ENCODE measurements at regions not wholly inside any gene's neighbourhood (a gene's known extent, or its start where the extent isn't known, plus 50 kb on each side); places are given as distances from the start of the nearest gene placed in this dataset.

DNA sequence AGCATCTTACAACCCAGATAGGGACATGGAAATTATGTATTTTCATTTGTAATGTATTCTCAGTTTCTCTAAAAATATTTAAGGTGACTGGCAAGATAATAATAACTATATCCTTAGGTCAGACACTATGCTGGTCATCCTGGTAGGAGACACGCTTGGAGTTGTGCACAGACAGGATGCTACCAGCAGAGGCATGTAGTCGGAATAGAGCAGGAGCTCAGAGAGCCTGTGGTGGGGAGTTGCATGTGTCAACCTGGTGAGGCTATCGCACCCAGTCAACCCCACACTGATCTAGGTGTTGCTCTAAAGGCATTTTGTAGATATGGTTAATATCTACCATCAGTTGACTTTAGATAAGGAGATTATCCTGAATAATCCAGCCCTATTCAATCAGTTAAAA lies 318.5 kb downstream of the MIAT start:
- DNase-seq = no peak

DNA sequence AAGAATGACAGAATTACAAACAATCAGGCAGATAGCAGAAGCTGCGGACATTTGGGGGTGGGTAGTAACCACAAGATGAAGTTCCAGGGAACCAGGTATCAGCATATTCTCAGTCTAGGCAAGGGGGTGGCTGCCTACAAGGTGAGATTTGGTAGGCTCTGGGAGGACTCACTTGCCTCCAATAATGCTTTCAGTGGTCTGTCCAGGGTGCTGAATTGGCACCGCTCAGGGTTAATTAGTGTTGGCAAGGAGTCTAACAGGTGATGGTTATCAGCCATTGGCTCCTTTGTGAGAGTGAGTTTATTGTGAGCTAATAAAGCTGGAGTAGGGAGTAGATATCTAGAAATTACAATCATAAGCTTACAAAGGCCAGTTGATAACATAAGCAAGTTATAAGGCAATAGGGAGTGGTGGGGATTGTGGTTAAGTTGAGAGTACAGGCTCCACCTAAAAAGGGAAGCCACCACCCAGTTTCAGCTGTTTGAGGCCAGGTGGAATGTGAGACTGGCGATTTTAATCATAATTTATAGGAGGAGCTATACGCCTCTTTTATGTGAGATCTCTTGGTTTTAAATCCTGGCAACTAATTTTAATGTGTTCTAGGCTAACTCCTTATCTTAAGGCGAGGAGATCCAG lies 320.5 kb downstream of the MIAT start:
- no peak for DNase-seq

DNA sequence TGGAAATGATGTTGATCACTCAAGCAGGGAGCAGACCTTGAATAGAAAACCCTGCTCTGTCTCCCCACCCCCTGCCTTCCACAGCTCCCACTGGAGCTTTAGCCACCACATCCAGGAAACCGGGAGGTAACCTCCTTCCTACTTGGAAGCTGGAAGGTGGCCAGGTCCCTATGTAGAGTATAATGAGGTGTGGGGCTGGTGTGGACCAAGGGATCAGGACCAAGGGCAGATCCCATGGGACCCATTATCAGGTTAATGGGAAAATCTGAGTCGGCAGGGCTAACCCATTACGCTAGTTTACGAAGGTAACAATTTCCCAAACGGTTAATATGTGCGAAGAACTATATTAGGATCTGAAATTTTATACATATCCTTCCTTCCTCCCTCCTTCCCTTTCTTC lies 321.9 kb downstream of the MIAT start:
- no peak for DNase-seq

DNA sequence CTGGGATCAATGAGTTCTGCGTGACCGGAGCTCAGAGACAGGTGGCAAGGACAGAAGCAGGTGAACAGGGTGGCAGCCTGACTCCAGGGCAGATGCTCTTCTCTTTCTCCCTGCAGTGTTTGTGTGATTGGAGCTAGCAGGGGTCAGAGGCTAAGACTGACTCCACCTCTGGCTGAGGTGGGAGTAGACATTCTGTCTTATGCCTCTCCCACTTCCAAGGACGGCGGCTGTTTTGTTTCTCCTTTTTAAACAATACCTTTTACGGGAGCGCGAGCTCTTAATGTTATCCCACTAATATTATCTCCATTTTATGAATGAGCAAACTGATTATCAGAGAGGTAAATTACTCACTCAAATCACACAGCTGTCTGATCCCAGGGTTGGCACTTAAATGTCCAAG lies 323.7 kb downstream of the MIAT start:
- DNase-seq = no peak

DNA sequence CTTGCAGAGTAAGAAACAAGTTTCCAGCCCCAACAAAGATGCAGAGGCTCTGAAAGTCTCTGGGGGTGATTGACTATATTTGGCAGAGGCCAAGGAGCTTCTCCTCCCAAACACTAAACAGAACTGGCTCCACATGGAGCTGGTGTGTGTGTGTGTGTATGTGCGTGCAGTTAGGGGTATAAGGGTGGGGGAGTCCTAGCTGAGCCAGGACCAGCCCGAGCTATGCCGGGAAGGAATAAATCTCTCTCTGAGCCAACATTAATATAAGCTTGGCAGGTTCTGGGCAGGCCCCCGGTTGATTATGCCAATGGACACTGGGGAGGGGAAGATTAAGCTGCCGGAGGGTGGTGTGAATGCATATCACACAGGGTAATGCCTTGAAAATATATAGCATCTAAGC lies 324.2 kb downstream of the MIAT start:
- DNase-seq = no peak

DNA sequence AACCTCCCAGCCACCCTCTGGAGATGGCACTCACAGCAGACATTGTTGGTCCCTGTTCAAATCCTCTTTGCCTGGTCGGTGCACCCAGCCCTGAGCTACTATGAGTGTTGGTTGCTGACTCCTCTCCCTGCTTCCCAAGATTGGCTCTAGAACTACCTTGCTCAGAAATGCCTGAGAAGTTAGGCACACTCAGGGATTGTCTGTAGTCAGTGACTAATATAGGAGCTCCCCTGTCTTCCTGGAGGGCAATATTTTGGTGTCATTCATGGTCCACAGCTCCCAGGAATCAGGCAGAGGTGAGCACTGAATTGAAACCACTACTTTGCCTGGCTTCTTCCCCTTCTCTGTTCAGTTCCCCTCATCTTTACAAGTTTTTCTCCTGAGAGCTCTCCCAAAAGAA lies 325.9 kb downstream of the MIAT start:
- no peak for DNase-seq

DNA sequence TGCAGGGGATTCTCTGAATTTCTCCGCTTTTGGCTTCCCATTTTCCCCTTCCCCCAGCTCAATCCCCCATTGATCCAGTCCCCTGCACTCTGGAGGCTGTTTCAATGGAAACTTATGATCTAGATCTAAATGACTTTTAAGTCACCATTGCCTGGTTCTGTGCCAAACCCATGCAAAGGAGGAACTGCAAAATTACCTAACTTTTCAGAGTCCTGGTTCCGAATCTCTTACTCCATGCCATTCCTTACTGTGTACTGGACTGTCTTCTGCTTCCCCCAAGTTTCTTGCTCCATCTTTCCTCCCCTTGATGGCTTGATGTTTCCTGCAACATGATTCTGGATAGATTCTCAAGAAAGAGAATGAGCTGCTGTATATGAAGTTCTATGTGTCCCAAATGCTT lies 327.8 kb downstream of the MIAT start:
- no peak for DNase-seq

DNA sequence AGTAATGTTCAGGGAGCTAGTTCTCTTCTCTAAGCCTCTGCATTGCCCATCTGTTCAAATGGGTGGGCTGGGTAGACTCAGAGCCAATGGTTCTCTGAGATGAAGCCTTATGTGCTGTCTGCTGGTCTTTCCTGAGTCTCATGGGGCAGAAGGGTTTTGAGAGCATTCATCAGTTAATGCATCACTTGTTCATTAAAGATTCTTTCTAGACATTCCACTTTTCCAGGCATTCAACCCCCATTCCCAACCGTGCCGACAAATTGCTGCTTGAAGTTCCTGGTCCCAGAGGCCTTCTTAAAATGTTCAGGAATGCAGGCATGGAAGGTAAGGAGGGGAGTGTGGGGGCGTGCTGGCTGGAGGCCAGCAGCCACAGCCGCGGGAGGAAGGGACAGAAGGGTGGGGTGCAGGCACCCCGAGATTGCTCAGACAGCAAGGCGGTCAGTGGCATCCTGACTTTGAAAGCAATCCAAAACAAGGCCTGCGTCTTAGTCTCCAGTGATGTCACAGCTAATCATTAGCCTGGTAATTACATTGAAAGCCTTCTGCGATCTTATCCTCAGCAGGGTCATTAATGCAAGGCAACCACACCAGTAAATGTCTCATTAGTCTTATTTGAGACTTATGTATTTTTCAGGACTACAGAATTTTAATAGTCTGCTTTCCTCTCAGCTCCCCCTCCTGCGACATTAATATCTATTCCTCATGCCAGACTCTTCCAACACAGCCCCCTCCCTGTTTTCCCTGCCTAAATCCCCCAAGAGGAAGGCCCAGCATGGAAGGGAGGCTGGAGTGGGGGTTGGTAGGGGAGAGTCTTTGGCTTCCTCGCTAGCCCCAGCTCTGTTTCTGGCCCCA lies 328.8 kb downstream of the MIAT start:
- DNase-seq = no peak

DNA sequence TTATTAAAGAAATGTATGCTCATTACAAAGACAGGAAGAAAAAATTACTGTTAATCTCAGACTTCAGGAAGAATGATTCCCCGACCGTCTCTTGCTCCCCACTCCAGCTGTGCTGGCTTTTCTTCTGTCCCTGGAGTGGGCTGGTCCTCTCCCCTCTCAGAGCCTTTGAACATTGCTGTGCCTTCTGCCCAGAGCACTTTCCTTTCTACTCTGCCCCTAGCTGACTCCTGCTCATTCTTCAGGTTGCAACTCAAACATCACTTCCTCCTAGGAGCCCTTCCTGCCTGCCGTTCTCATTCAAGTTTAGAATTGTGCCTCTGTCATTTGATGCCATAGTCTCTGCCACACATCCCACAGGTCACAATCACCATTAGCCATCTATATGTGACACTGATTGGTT lies 329.5 kb downstream of the MIAT start:
- no peak for DNase-seq

DNA sequence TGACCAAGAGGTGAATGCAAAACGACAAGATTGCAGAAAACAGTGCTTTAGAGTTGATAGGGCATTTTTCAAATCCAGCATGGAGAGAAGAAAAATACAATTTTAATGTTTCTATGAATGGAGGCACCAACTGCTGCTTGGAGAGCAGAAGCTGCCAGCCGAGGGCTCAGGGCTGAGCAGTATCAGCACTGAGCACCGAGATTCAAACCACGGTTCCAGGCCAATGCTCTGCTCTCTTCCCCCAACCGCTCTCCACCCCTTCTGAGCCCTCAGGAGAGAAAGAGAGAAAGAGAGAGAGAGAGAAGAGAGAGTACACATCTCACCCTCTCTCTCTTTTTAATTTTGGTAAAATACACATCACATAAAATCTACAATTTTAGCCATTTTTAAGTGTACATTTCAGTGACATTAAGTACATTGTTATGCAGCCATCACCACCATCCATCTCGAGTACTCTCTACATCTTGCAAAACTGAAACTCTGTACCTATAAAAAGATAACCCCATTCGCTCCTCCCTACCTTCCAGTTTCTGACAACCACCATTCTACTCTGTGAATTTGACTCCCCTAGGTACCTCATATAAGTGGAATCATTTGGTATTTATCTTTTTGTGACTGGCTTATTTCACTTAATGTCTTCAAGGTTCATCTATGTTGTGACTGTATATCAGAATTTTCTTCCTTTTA lies 333.3 kb downstream of the MIAT start:
- DNase-seq = no peak

DNA sequence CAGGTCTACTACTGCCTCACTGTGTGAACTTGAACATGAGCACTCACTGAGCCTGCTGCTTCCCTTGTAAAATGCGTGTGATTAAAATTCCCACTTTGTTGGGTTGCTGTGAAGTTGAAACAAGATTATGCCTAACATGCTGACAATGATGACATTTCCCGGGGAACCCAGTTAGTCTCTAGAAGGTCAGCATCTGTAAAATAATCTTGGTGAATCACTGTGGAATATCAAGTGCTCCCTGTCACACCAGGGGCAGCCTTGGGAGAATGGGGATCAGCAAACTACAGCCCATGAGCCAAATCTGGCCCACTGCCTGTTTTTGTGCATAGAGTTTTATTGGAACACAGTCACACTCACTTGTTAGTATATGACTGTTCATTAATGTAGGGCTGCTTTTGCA lies 335.2 kb downstream of the MIAT start:
- no peak for DNase-seq

DNA sequence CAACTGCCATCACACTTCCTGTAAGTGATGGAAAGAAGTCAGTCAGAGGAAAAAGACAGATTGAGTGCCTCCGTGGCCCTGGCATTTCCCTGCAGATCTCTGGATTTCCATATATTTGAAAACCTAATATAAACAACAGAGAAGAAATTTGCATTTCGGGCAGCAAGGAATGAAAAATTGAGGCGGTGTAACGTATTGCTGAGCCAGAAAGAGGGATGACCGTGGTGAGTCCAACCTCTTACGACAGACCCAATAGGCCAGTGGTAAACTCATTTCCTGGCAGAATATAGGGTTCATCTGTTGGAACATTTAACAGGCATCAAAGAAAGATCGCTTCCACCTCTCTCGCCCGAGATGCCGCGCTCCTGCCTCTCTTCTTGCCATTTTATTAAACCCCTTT lies 336.5 kb downstream of the MIAT start:
- DNase-seq = no peak

DNA sequence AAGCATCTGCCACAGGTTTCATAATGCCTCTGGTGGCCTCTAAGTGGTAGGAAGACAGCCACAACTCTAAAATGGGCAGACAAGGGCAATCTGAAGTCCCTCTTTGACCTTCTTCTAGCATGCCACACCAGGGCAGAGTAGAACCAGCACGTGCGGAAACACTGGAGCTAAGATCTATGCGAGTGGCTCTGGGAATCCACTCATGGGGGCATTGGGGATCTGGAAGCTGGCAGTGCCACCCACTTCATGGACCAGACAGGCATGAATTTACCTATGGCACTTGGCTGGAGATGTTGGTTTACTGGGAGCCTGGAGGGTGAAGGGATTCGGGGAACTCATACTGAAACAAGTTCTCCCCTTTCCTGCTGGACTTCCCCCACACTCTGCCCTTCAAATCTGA lies 337.4 kb downstream of the MIAT start:
- no peak for DNase-seq

DNA sequence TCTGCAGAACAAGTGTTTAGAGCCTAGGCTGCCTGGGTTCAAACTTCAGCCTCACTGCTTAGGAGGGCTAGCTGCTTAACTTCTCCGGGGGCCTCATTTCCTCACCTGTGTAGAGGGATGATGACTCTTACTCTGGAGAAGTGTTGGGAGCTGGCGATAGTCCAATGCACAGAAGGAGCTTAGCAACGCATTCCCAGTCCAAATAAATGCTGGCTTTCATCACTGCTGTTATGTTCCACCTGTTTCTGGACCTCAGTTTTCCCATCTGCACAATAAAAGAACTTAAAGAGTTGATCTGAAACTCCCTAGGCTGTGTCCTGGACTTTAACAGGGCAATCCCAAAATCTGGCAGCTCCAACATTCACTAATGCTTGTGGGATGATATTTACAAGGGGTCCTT lies 337.8 kb downstream of the MIAT start:
- DNase-seq = no peak

DNA sequence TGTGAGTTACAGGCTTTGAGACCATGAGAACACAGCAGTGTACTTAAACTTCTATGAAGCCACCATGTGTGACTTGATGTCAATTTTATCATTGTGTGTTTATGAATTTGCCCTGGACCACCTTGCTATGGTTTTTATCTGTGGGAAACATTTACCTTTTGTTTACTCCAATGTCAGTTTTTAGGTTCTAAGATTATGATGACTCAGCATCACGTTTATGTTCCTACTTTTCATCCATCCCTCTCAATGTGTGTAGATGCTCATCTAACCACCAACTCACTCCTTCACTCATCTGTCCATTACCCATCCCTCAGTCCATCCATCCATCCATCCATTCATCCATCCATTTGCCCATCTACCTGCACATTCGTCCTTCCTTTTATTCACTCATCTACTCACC lies 338.8 kb downstream of the MIAT start:
- DNase-seq = no peak

DNA sequence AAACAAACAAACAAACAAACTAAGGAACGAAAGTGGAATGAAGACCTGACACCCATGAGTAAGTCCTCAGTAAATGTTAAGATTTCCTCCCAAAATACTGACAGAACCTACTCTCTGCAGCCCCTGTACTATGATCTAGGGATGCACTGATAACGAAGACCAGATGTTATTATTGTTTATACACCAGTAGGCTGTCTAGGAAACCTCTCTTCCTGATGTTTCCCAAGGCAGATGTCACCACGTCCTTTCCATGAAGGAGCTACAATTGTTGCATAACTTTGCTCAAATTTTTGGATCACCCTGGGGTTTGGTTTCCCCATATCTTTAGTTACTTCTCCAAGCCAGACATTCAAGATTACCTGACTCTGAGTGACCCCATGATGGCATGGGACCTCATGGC lies 340.7 kb downstream of the MIAT start:
- DNase-seq = no peak

DNA sequence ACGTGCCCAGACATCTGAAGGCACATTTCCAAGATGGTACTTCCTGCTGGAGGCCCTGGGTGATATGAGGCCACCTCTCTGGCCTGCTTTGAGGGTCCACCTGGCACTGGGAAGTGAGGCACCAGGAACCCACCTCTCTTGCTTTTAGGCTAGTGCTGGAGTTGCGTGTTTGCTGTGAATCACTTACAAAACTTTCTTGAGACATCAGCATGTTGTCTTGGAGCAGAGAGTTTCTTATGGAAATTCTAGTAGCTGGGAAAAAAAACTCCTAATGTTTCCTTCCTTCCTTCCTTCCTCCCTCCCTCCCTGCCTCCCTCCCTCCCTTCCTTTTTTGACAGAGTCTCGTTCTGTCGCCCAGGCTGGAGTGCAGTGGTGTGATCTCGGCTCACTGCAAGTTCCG lies 341.3 kb downstream of the MIAT start:
- DNase-seq = no peak

DNA sequence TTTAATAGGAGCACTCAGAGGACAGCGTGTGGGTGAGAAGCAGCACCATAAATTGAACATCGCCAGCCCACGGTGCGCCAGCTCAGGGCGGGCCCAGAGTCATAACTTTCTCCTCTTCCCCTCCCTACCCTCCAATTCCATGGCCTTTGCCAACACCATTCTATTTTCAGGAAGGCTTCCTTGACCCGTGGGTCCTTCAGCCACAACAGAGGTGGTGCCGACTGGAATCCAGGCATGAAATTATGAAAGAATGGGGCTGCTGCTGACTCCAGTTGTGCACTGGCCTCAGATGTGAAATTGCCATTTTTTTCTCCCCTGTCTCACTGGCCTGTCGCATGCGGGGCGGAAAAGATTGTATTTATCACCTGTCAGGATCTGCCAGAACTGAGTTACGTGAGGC lies 345.9 kb downstream of the MIAT start:
- no peak for DNase-seq

DNA sequence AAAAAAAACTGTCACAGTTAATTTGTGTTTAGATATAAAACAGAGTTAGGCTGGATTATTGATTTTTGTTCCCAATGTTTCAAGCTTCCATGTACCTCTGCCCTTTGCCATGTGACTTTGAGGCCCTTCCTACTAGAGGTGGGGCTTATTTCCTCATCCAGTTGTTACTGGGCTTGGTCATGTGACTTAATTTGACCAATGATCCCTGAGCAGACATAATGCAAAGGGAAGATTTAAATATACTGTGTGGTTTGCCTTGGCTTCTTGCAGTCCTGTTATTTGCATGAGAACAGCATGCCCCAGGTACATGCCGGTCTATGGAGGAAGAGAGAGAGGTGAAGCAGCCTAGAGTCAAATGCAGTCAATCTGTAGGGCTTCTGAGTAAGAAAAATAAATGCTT lies 347.0 kb downstream of the MIAT start:
- no peak for DNase-seq

DNA sequence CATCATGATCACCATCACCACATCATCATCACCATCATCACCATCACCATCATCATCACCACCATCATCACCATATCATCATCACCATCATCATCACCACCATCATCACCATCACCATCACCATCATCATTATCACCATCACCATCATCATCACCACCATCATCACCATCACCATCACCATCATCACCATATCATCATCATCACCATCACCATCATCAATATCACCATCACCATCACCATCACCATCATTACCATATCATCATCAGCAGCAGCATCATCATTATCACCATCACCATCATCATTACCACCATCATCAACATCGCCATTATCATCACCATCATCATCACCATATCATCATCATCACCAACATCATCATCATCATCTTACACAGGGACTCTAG lies 351.1 kb downstream of the MIAT start:
- no peak for DNase-seq

DNA sequence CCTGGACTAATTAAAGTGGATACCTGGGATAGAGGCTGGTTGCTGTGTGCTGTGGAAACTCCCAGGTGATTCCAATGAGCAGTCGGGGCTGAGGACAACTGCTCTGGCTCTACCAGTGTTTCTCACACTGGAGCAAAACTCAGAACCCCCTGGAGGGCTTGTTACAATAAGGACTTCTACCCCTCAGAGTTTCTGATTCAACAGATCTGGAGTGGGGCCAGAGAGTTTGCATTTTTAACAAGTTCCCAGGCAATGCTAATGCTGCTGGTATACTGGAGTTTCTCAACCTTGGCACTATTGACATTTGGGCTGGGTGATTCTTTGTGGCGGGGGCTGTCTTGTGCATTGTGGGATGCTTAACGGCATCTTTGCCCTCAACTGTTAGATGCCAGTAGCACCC lies 353.7 kb downstream of the MIAT start:
- DNase-seq = no peak

DNA sequence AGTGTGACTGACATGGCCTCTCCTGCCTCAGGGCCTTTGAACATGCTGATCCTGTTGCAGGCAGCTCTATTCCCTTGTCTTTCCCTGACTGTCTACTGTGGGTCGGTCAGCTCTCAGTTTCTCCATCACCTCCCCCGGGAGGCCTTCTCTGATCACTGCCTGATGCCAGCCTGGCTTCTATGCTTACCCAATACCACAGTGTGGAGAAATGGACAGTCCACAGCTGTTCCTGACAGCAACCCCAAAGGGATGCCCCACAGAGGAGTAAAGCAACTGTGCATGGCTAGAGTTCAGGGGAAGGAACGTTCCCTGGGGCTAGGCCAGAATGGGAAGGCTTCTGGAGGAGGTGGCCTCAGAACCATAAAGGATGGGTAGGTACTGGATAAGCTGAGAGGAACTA lies 354.3 kb downstream of the MIAT start:
- no peak for DNase-seq

DNA sequence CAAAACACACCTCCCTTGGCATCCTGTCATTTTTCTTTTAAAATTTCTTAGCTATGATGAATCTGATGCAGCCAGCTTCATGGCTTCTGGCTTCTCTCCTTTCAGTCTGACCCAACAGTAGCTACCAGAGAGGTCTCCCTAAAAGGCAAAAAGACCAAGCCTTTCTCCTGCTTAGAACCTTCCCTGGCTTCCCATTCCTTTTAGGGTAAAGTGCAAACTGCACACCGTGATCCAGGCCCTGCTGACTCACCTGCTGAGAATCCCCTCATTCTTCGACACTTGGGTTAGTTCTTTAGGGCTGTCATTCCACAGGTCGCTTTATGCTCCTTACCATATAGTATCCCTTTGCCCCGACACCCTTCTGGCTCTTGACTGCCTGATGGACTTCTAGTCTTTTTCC lies 362.4 kb downstream of the MIAT start:
- no peak for DNase-seq

DNA sequence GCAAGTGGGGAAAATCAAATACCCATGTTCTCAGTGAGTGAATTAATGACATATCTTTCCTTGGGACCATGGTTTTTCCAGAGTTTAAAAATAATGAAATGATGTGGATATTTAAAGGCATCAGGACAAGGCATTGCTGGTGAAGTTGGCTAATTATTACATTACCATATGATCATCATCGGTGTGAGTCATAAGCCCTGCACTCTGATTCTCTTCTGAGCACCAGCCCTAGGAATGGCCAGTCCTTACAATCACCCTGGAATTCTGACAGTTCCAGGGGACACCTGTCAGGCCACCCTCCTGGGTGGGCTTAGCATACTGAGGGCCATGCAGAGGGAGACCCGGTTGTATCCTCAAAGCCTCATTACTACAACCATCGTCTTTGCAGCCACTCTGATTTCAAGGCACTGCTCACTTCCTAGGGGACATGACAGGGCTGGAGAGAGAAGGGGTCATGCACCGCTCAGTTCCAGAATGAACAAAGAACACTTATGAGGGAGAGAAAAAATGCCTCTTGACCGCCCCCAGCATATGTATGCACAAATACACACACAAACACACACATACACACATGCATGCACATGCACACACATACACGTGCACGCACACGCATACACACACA lies 365.0 kb downstream of the MIAT start:
- no peak for DNase-seq
